HG03432 (cell line): ENCODE measurements at regions not wholly inside any gene's neighbourhood (a gene's known extent, or its start where the extent isn't known, plus 50 kb on each side); places are given as distances from the start of the nearest gene placed in this dataset.

Experiments
- ATAC-seq: cut with Tn5 transposase; IDR thresholded peaks from one replicate; pipeline ENCODE4 v1.9.1; 2021; ENCODE audit warnings: mild to moderate bottlenecking, moderate library complexity; ENCODE audit not compliant: unreplicated experiment

DNA sequence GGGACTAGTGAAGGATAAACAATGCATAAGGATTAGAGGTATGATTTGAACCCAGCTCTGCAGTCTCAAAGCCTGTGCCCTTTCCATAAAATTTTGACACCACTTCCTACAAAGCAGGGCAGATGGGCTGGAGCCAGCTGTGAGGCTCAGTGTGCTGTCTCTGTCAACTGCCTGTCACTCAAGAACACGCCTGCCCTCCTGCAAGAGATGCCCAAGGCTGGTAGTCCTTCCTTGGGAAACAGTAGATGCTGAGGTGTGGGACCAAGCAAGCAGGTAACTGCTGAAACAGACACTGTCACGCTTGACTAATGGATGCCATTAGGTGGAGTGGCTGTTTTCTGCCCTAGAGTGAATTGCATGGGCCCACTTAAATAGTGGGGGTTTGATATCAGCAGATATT is 402.0 kb downstream of the PTPRU start:
- ATAC-seq: no peak

DNA sequence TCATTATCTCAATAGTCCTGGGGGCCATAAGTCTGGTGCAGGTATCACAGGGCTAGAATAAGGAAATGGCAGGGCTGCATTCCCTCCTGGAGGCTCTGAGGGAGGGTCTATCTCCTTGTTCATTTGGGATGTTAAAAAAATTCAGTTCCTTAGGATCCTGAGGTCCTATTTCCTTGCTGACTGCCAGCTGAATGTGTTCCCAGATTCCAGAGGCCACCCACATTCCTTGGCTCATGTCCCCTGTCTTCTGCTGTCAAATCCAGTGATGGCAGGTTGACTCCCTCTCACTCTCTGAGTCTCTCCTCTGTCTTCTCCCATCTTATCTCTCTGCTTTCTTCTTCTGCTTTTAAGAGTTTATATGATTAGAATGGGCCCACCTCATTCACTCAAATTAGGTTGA is 400.6 kb downstream of the PTPRU start:
- no peak for ATAC-seq

DNA sequence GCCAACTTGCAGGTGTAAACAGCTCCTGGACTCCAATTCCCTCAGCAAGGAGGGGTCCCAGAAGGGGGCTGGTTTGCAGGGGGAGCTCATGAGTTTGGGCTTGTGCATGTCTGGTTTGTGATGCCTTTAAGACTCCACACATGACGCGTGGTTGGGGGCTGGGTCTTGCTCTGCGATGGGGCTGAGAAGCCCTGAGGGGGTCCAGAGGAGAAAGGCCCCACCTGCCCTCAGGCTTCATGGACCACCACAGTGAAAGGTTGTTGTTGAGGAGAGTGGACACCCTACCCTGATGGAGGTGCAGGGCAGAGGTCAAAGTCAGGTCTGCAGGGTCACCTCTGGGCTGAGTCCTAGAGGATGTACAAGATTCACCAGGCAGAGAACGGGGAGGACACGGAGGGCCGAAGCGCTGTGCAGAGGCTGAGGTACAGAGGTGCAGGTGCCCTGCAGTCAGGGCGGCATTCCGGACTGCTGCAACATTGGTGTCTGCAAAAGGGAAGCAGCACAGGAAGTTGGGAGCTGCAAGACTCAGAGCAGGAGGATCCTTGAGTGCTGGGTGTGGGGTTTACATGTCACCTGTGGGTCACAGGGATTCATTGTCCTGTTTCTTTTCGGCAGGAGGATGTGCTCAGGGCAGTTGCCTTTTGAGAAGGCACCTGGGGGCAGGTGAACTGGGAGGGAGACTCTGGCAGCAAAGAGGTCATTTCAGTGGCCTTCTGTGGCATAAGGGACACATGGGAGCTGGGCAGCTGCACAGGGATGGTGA is 399.4 kb downstream of the PTPRU start:
- no peak for ATAC-seq

DNA sequence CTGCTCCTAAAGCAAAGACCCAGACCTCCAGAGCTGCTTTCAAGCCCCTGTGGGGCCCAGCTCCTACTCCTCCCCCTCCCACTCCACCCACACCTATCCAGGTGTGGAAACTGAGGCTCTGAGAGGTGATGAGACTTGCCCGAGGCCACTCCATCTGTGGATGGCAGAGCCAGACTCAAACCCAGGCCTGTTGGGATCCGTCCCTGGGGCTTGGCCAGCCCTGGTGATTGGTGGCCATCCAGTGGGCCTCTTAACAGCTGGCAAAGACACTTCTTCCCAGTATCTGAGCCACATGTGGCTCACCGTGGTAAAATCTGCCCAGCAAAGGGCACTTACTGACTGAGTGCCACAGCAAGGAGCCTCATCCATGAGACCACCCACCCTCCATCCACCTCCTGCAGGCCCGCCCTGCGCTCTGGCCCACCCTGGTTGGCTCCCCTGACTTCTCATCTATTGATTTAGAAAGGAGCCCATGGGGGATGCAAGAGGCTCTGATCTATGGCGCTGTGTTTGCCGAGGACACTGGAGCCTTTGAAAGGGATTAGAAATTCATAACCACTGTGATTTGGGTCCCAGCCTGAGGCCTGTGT is 398.5 kb downstream of the PTPRU start:
- ATAC-seq: no peak

DNA sequence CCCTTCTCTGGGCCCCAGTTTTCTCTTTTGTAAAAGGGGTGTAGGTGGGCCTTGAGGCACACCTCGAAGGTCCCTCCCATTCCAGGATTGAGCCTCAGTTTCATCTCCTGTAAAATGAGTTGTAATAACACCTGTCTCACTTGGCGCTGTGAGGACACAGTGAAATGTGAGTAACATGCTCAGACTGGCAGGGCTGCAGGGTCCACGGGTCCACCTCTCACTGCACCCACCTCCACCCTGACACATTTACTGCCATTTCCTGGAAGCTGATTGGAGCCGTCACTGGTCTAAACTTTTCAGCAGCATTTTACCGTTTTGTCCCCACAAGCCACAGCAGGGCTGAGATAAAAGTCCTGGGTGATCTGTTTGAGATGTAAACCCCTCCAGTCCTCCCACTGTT is 398.0 kb downstream of the PTPRU start:
- no peak for ATAC-seq

DNA sequence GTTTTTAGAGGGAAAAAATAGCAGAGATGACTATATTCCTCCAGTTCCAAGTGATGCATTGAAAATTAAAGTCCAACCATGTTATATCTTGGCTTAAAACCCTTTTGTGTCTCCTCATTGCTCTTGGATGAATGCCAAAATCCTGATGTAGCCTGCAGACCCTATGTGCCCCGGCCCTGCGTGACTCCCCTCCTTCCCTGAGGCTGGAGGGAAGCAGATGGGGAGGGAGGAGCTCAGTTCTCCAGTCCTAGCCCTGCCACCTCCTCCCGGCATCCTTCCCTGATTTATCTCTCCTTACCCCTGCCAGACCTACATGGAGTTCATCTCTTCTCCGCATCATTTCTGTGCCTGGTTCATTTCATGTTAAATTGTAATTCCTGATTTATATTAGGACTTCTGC is 397.4 kb downstream of the PTPRU start:
- no peak for ATAC-seq

DNA sequence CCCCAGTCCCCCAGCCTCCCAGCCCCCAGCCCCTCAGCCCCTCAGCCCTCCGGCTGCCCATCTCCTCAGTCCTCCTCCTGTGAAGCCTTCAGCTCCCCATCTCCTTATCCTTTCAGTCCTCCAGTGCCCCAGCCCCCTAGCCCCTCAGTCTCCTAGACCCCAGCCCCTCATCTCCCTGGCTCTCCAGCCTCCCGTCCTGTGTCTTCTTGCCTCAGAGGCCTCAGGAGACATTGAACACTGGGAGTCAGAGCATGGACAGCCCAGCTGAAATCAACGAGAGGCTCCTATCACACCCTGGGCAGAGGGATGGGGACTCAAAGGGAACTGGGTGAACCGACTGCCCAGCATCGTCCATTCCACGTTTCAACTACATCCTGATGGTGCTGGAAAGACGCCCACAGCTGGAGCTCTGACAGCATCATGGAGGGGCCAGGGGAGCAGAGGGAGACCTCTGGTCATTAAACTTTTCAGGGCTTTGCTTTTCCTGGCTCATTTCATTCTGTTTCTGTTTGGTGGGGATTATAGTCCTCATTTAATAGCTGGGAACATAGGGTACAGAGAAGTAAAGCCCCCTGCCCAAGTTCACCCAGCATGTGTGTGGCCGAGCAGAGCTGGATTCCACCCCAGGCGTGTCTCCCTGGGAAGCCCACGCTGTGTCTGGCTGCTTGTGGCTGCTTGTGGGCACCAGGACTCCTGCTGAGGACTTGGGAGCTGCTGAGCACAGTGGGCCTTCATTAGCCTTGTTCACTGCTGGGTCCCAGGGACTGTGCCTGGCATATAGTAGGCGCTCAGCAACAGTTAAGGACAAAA is 396.7 kb downstream of the PTPRU start:
- no peak for ATAC-seq

DNA sequence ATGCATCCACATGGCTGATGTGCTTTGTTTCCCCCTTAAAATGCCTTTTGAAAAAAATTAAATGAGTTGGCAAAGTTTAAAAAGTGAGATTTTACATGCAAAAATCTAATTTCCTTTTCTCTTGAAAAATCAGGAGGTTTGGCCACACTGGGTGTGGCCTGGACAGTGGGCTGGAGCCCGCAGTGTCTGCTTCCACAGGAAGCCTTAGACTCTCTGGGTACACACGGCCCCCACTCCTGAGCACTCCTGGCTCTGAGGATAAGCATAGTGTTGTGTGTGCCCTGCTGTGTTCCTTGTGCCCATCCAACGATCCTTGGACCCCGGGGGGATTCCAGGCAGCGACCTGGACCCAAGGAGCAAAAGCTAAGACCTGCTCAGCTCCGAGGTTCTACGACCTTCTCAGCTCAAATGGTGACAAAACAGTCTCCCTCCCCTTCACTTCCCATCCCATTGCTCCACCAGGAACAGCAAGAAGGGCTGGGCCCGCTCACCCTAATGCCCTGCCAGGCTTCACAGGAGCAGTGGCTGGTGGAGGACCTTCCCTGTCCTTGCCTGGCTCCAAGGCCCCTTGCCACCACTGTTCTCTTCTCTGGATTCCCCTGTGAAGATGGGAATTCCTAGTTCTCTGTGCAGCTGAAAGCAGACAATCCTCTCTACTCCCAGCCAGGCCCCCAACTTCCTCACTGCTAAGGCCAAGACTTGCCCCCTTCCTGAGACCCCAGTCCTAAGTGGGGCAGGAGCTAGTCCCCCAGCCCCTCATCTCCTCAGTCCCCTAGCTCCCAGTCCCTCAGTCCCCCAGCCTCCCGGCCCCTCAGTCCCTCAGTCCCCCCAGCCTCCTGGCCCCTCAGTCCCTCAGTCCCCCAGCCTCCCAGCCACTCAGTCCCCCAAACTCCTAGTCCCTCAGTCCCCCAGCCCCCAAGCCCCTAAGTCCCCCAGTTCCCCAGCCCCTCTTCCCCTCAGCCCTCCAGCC is 395.8 kb downstream of the PTPRU start:
- ATAC-seq: no peak

DNA sequence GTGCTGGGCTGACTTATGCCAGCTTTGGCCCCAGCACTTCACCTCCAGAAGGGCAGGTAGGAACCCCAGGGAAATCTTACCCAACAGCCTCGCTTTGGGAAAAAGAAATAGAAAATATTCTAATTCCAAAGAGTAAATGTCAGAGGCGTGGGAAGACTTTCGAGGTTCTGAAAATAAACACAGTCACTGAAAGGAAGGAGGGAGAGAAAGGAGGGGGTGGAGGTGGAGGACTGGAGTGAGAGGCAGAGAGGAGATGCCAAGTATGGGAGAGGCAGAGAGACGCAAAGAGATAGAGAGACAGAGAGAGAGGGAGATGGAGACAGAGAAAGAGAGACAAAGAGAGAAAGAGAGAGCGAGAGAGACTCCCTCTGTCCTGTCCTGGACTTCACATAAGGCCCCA is 395.0 kb downstream of the PTPRU start:
- no peak for ATAC-seq

DNA sequence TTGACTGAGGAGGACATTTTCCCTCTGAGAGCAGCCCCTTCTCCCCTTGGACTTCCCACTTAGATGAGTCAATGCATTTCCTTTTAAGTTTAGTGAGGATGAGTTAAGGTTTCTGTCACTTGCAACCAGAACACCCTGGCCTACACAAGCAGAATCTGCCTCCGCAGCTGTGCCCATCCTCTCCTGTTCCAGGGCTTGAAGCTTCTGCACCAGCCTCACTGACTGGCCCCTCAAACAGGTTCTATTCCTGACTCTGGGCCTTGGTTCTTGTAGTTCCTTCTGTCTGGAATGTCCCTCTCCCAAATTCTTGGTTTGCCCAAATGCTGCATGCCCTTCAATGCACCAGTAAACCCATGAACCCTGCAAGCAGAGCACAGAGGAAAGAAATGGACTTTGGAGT is 394.4 kb downstream of the PTPRU start:
- no peak for ATAC-seq

DNA sequence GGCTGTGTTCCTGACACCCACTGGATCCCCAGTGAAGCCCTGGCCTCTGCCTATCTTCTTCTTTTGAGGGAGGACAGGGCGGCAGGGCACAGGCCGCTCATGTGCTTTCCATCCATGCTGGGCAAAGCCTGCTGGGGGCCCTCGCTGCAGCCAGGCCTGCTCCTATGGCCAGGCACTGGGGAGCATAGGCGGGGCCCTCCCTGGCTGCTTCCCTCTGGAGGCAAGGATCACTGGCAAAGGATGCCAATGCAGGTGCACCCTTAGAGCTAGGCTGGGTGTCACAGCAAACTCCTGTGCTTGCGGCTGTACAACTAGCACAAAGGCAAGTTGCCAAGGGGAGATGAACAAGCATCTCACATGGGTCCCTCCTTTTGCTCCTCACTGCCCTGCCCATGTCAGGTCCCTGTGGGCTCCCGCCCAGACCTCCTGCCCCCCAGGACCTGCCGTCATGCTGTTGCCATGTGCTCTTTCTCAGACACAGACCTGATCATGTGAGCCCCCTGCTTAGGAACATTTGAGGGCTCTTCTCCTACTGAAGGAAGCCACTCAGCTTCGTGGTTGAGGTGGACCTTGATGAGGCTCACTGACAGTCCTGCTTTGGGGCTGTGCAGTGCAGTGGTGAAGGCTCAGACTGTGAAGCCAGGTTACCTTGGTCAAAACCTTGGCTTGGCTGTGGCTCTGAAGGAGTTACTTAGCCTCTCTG is 393.6 kb downstream of the PTPRU start:
- no peak for ATAC-seq

DNA sequence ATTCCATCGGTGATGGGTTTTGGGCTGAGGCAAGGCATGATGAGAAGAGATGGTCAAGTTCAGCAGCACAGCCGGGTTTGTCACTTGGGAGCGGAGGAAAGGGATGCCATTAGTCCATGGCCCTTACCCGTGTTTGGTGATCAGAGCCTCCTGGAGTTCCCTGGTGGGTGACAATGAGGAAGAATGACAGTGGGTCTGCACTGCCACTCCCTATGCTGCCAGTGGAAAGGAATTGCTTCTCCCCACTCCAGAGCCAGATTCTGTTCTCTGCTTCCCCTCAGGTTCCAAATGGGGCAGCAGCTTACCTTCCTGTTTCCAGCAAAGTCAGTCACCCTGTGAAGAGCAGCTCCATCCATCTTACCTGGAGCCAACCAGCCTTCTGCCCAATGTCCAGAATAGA is 393.1 kb downstream of the PTPRU start:
- no peak for ATAC-seq

DNA sequence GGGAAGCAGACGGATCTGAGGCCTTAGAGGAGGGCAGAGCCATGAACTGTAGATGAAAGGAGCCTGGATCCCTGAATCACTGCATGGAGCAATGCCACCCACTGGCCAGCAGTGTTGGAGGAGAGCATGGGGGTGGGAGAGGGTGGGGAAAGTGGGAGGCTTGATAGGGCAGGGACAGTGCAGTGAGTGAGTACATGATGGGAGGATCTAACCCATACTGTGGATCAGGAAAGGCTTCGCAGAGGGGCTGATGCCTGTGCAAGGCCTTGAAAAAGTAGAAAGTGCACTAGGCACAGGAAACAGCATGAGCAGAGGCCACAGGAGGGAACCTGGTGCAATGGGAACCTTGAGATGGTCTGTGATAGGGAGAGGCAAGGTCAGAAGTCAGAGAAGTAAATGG is 391.9 kb downstream of the PTPRU start:
- ATAC-seq: no peak

DNA sequence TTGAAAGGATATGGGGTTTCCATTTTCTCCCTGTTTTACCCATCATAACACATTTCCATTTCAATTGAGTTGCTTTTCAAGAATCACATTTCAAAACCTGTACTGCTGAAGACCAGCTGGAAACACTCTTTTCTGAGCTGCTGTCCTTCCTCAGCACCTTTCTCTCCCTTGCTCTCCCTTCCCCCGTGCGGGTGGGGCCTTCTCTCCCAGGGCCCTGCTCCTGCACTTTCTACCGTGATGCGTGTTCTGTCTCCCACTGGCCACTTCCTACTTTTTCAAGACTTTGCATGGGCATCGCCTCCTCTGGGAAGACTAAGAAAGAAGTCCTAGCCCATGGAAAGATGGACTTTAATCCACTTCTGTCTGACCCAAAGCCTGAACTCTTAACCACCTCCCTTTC is 390.4 kb downstream of the PTPRU start:
- no peak for ATAC-seq

DNA sequence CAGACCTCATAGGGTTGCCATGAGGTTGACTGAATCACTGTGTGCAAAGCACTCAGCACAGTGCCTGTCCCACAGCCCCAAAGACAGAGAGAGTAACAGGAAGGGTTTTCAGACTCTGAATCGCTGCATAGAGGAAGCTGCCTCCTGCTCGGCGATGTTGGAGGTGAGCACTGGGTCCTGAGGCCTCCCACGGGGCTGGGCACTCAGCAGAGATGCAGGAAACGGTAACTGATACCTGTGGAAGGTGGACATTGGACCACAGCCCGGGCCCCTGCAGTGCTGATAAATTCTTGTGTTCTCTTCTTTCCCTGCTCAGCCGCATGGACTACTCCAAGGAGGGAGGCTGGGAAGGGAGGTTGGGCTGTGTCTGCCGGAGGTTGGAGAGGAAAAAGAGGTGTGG is 389.7 kb downstream of the PTPRU start:
- ATAC-seq: no peak

DNA sequence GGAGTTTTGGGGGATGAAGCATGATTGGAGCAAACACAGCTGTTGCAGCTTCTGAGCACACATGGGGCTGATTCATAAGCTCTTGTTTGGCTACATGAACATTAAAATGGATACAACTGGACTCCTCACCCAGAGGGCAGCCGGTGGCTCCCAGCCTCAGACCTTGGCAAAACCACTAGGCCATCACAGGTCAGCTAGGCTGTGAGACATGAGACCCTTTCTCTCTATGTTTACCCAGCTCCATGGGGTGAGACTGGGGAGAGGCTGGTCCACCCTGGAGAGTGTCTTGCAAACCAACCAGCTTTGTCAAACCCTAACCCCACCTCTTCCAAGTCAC is 388.7 kb downstream of the PTPRU start:
- no peak for ATAC-seq

DNA sequence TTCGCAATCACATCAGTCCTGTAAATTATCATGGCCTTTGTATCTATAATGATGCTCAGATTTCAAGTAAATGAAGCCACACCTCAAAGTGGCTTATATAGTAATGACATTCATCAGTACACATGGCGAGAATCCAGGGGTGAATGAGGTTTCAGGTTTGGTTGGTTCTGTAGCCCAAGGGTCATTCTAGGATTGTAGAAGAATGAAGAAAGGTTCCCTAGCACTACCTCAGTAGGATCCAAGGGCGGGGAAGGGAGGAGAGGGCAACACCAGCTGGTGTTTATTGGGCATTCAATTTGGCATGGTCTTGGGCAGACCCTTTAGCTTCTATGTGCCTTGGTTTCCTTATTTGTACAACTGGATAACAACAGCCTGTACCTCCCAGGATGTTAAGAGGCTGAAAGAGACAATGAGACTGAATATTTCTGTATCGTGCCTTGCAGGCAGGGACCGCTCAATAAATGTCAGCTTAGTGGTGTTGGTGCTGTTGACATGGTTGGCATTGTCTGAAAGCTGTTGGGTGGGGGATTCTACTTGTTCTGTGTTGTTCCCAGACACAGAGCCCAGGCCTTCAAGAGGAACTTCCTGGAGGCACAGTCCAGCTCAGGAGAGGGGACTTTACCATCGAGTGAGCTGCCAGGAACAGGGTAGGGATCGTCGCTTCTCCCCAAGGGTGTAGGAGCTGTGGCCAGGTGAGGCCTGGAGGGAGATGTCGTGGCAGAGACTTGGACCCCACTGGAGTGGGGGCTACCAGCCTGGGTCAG is 388.2 kb downstream of the PTPRU start:
- ATAC-seq: no peak

DNA sequence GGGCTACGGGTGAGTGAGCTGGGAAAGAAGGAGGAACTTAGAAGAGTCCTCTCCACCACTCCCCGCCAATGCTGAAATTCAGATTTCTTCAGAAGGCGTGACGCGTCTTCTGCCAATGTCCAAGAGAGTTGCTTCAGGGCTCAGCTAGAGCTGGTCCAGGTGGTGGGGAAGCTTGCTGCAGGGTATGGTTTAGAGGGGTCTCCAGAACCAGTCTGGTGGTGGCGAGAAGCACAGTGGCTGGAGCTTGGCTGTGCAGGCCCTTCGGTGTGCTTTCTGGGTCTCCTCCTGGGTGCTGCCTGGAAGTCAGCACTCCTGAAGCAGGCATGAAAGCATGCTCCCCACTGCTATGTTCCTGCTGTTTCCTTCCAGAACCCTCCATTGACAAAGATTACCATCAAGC is 387.2 kb downstream of the PTPRU start:
- ATAC-seq: no peak

DNA sequence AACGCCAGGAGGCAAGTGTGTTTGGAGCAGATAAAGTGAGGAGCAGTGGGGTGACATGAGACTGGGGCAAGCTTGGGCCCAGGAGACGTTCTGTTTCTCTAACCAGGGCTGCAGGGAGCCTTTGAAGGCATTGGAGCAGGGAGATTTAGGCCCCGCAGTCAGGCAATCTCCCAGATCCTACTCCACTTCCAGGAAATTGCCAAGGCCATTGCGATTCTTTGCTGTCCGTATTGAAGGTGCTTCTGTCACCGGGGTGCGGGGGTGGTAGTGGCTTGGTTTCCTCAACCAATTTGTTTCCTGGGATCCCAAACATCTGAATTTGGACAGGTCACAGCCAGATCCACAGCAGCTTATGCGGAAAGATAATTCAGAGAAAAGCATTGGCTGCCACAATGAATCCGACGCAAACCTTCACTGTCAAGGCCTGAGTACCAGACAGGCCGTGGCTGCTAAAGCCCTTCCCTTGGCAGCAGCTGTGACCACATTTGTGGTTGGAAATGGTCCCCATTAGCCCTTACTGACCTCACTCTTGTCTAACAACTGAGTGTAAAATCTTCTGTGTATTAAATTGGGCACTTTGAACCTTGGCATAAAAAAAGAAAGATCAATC is 385.6 kb downstream of the PTPRU start:
- ATAC-seq: no peak
